ENCODE measurements at regions not wholly inside any gene's neighbourhood (a gene's known extent, or its start where the extent isn't known, plus 50 kb on each side); places are given as distances from the start of the nearest gene placed in this dataset.

DNA sequence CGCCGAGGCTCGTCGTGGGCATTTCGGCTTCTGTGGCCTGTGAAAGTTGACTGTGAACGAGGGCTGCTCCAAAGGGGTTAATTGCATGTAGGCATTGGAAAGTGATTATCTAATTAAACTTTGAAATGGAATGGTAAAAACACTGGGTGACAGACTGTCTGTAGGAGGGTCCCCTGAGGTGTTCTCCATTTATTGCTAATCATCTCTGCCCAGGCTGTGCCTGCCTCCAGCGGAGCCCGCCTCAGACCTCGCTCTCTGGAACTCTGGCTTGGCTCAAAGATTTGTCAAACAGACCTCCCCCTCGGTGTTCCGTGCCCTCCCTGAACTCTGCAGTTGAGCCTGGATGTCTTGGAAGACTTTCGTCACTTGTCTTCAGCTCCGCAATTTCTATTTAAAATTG, 50.2 kb upstream of the VRK1 start:
- no peak overlapping the region for H3K4me3 ChIP-seq
- no peak overlapping the region for H3K27ac ChIP-seq
- DNase-seq = no peak
- no peak for TF ChIP-seq POLR2A (IDR thresholded peaks at IDR 0.05)
- TF ChIP-seq, protein P1, sequence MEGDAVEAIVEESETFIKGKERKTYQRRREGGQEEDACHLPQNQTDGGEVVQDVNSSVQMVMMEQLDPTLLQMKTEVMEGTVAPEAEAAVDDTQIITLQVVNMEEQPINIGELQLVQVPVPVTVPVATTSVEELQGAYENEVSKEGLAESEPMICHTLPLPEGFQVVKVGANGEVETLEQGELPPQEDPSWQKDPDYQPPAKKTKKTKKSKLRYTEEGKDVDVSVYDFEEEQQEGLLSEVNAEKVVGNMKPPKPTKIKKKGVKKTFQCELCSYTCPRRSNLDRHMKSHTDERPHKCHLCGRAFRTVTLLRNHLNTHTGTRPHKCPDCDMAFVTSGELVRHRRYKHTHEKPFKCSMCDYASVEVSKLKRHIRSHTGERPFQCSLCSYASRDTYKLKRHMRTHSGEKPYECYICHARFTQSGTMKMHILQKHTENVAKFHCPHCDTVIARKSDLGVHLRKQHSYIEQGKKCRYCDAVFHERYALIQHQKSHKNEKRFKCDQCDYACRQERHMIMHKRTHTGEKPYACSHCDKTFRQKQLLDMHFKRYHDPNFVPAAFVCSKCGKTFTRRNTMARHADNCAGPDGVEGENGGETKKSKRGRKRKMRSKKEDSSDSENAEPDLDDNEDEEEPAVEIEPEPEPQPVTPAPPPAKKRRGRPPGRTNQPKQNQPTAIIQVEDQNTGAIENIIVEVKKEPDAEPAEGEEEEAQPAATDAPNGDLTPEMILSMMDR (IDR thresholded peaks at IDR 0.05) = no peak
- H3K36me3 ChIP-seq (replicated peaks in 1 of 2; ENCODE audit: insufficient read depth in 1 of 2, low read depth in 2 of 2) = no peaks in the 10 kb centered on the region
- ATAC-seq = no peak
- H3K4me1 ChIP-seq = no peaks in the 10 kb centered on the region
- WGBS, 2 donors = 69 to 78% methylated on average over 13 of the region's 13 CpGs
- H3K27me3 ChIP-seq = no peaks in the 10 kb centered on the region
- H3K9me3 ChIP-seq = no peaks in the 10 kb centered on the region
- intact Hi-C loops (cut with DNase I) = loop anchor here (10.0 kb wide), 1 partner anchor 162 kb away; no protein-coding TSS in a partner anchor

Measured in body of pancreas (tissue), 4 donors.